ENCODE measurements at regions not wholly inside any gene's neighbourhood (a gene's known extent, or its start where the extent isn't known, plus 50 kb on each side); places are given as distances from the start of the nearest gene placed in this dataset.

- CTCF ChIA-PET: no interaction called here
Measured at GRCh38 chr17:77027271-77027889, 113.4 kb upstream of the SEC14L1 start.

GRCh38 chr17:77028900-77029299 lies 111.9 kb upstream of the SEC14L1 start:
- Histone ChIP-seq H3K27ac (no peak overlapping the region), H3K4me2 (no peak overlapping the region), H4K20me1 (ENCODE audit: insufficient read depth) (no peaks in the 10 kb centered on the region), H3F3A (ENCODE audit: insufficient read depth, low read depth) (no peaks in the 10 kb centered on the region), H3K79me2 (ENCODE audit: low read depth) (no peaks in the 10 kb centered on the region), H3K4me3 (no peak overlapping the region), H3K9me3 (ENCODE audit: insufficient read depth, low read depth) (no peaks in the 10 kb centered on the region), H3K4me1 (replicated peaks; ENCODE audit: insufficient read depth) (no peaks in the 10 kb centered on the region), H2AFZ (no peak overlapping the region), H3K27me3 (ENCODE audit: insufficient read depth, low read depth) (peaks cover 3% of the 10 kb centered on the region; the same call in 1 of the 2 replicates), H3K36me3 (ENCODE audit: low read depth) (no peaks in the 10 kb centered on the region), H3K9me2 (ENCODE audit: insufficient read depth) (no peaks in the 10 kb centered on the region)
- CTCF ChIA-PET: no interaction called here
- intact Hi-C loops (cut with micrococcal nuclease; ENCODE audit: unreplicated experiment): no loop called here
- POLR2A ChIA-PET (ENCODE audit: unreplicated experiment): interaction anchor here (0.6 kb wide), 1 partner anchor 27 kb away, joined by 3 read pairs; no protein-coding TSS in a partner anchor
- TF ChIP-seq EZH2 (IDR thresholded peaks at IDR 0.05; ENCODE audit: low read depth) (no peak), CTCF (conservative IDR thresholded peaks at IDR 0.05) (no peak)
- BruUV-seq (replicated peaks): no TSS peak
- DNase-seq: no peak

More at GRCh38 chr17:77027271-77027889, 113.4 kb upstream of the SEC14L1 start:
- H4K20me1 ChIP-seq (ENCODE audit: insufficient read depth): no peaks in the 10 kb centered on the region
- no peaks in the 10 kb centered on the region for H3K79me2 ChIP-seq (ENCODE audit: low read depth)
- peaks cover 3% of the 10 kb centered on the region; the same call in 1 of the 2 replicates for H3K27me3 ChIP-seq (ENCODE audit: insufficient read depth, low read depth)
- no peaks in the 10 kb centered on the region for H3K9me2 ChIP-seq (ENCODE audit: insufficient read depth)
- H3F3A ChIP-seq (ENCODE audit: insufficient read depth, low read depth): no peaks in the 10 kb centered on the region
- no peak for DNase-seq
- no peak overlapping the region for H3K27ac ChIP-seq
- POLR2A ChIA-PET (ENCODE audit: unreplicated experiment): no interaction called here
- H3K4me2 ChIP-seq: no peak overlapping the region
- intact Hi-C loops (cut with micrococcal nuclease; ENCODE audit: unreplicated experiment): no loop called here
- no TSS peak for BruUV-seq (replicated peaks)
- H3K4me3 ChIP-seq: no peak overlapping the region
- no peaks in the 10 kb centered on the region for H3K9me3 ChIP-seq (ENCODE audit: insufficient read depth, low read depth)
- no peak overlapping the region for H2AFZ ChIP-seq
- no peaks in the 10 kb centered on the region for H3K4me1 ChIP-seq (replicated peaks; ENCODE audit: insufficient read depth)
- H3K36me3 ChIP-seq (ENCODE audit: low read depth): no peaks in the 10 kb centered on the region
- TF ChIP-seq EZH2 (IDR thresholded peaks at IDR 0.05; ENCODE audit: low read depth) (no peak), CTCF (conservative IDR thresholded peaks at IDR 0.05) (no peak)

GRCh38 chr17:77032929-77033328 lies 107.8 kb upstream of the SEC14L1 start:
- Histone ChIP-seq H3K4me2 (no peak overlapping the region), H3K36me3 (ENCODE audit: low read depth) (no peaks in the 10 kb centered on the region), H3K27me3 (ENCODE audit: insufficient read depth, low read depth) (peaks cover 7% of the 10 kb centered on the region; the same call in 1 of the 2 replicates), H2AFZ (no peak overlapping the region), H3K4me1 (replicated peaks; ENCODE audit: insufficient read depth) (no peaks in the 10 kb centered on the region), H3K79me2 (ENCODE audit: low read depth) (no peaks in the 10 kb centered on the region), H3K4me3 (no peak overlapping the region), H4K20me1 (ENCODE audit: insufficient read depth) (no peaks in the 10 kb centered on the region), H3K27ac (no peak overlapping the region), H3K9me2 (ENCODE audit: insufficient read depth) (no peaks in the 10 kb centered on the region), H3F3A (ENCODE audit: insufficient read depth, low read depth) (no peaks in the 10 kb centered on the region), H3K9me3 (ENCODE audit: insufficient read depth, low read depth) (no peaks in the 10 kb centered on the region)
- no TSS peak for BruUV-seq (replicated peaks)
- intact Hi-C loops (cut with micrococcal nuclease; ENCODE audit: unreplicated experiment): no loop called here
- CTCF ChIA-PET: no interaction called here
- POLR2A ChIA-PET (ENCODE audit: unreplicated experiment): no interaction called here
- DNase-seq: no peak
- TF ChIP-seq CTCF (conservative IDR thresholded peaks at IDR 0.05) (no peak), EZH2 (IDR thresholded peaks at IDR 0.05; ENCODE audit: low read depth) (no peak)
